HepG2 (cell line): ENCODE measurements at regions not wholly inside any gene's neighbourhood (a gene's known extent, or its start where the extent isn't known, plus 50 kb on each side); places are given as distances from the start of the nearest gene placed in this dataset.
A peak's percentile ranks its signal among the peaks of the same experiment; 100 is the strongest.

Source experiments
- EED ChIP-seq: sonication (generic); formaldehyde crosslinking; IDR thresholded peaks from 2 replicates; pipeline ENCODE4 v1.5.0; 2020; ENCODE audit warnings: mild to moderate bottlenecking, missing genetic modification reagents
- FOXJ3 ChIP-seq: sonication (generic); formaldehyde crosslinking; IDR thresholded peaks from 2 replicates; pipeline ENCODE4 v1.4.0; 2020; ENCODE audit warnings: missing genetic modification reagents, mild to moderate bottlenecking, borderline replicate concordance
- GATAD2A ChIP-seq: IDR thresholded peaks from 2 replicates; pipeline ENCODE4 v1.6.1; 2016
- IRX3 ChIP-seq: sonication (generic); formaldehyde crosslinking; IDR thresholded peaks from 2 replicates; pipeline ENCODE4 v1.8.1; 2023; ENCODE audit warnings: mild to moderate bottlenecking, low read depth, missing genetic modification reagents, borderline replicate concordance
- LCORL ChIP-seq, 2 experiments: fragments of 450-650 bp in 1 of 2; sonication (generic) in 1 of 2; formaldehyde crosslinking in 1 of 2; IDR thresholded peaks; 2 replicates each; pipeline versions ENCODE4 v1.5.0 to v1.6.1; 2017 to 2020; ENCODE audit warnings: antibody characterized with exemption in 1 of 2, missing genetic modification reagents in 1 of 2
- NFAT5 ChIP-seq: sonication (generic); formaldehyde crosslinking; IDR thresholded peaks from 2 replicates; pipeline ENCODE4 v1.4.0; 2020; ENCODE audit warnings: missing genetic modification reagents
- PHB2 ChIP-seq: fragments of 450-650 bp; IDR thresholded peaks from 2 replicates; pipeline ENCODE4 v1.6.1; 2018; ENCODE audit not compliant: partially characterized antibody
- SKIL ChIP-seq: sonication (generic); formaldehyde crosslinking; IDR thresholded peaks from 2 replicates; pipeline ENCODE4 v1.8.0; 2022; ENCODE audit warnings: missing genetic modification reagents, mild to moderate bottlenecking, moderate library complexity, borderline replicate concordance
- SOX13 ChIP-seq, 3 experiments: fragments of 450-650 bp in 1 of 3; sonication (generic) in 1 of 3; formaldehyde crosslinking in 1 of 3; IDR thresholded peaks in 2 of 3; conservative IDR thresholded peaks in 1 of 3; 2 replicates each; pipeline versions ENCODE4 v1.5.0 to v1.6.1; 2016 to 2020; ENCODE audit warnings: antibody characterized with exemption in 1 of 3, mild to moderate bottlenecking in 1 of 3, missing compliant biosample characterization in 1 of 3, missing genetic modification reagents in 1 of 3, moderate library complexity in 1 of 3
- TSC22D2 ChIP-seq: sonication (generic); formaldehyde crosslinking; IDR thresholded peaks from 2 replicates; pipeline ENCODE4 v1.5.1; 2020; ENCODE audit warnings: missing genetic modification reagents, mild to moderate bottlenecking, borderline replicate concordance
- ZBTB20 ChIP-seq: sonication (generic); formaldehyde crosslinking; IDR thresholded peaks from 2 replicates; pipeline ENCODE4 v1.8.1; 2023; ENCODE audit warnings: missing genetic modification reagents, low read depth, mild to moderate bottlenecking, borderline replicate concordance
- ZNF280B ChIP-seq: sonication (generic); formaldehyde crosslinking; IDR thresholded peaks from 2 replicates; pipeline ENCODE4 v1.5.0; 2020; ENCODE audit warnings: missing genetic modification reagents, mild to moderate bottlenecking, borderline replicate concordance
- ZNF350 ChIP-seq: sonication (generic); formaldehyde crosslinking; IDR thresholded peaks from 2 replicates; pipeline ENCODE4 v1.4.0; 2020; ENCODE audit warnings: mild to moderate bottlenecking, low read depth, missing genetic modification reagents, borderline replicate concordance
- ZNF563 ChIP-seq: sonication (generic); formaldehyde crosslinking; IDR thresholded peaks from 2 replicates; pipeline ENCODE4 v1.8.0; 2022; ENCODE audit warnings: mild to moderate bottlenecking, moderate library complexity, missing genetic modification reagents
- ZSCAN31 ChIP-seq: sonication (generic); formaldehyde crosslinking; IDR thresholded peaks from 2 replicates; pipeline ENCODE4 v1.5.0; 2020; ENCODE audit warnings: low read depth, mild to moderate bottlenecking, missing genetic modification reagents
- ZUFSP ChIP-seq: sonication (generic); formaldehyde crosslinking; IDR thresholded peaks from 2 replicates; pipeline ENCODE4 v1.9.0; 2021; ENCODE audit warnings: missing genetic modification reagents, mild to moderate bottlenecking, borderline replicate concordance

GRCh38 chr7:32427769-32428291 is 62.4 kb downstream of the LSM5 start (continued):
- peak; percentile 93 for TF ChIP-seq NFAT5
- TF ChIP-seq SOX13 (IDR thresholded peaks at IDR 0.05) = no peak
- TF ChIP-seq SOX13 (CRISPR knock-in tag; conservative IDR thresholded peaks at IDR 0.05 in 1 of 2, IDR thresholded peaks at IDR 0.05 in 1 of 2) = peak in 1 of 2 experiments; percentile 52; a peak in 1 of 4 replicates
- peak; percentile 94 for TF ChIP-seq TSC22D2 (CRISPR knock-in tag)
- TF ChIP-seq PHB2 = no peak
- TF ChIP-seq EED = 0 out of 2 replicates have a peak, but pooled peaks have one; percentile 51
- peak; percentile 36; the same call in 1 of the 2 replicates for TF ChIP-seq GATAD2A (CRISPR knock-in tag)
- no peak; the same call in 1 of the 2 replicates for TF ChIP-seq ZNF350
- TF ChIP-seq LCORL (IDR thresholded peaks at IDR 0.05) = no peak
- no peak for TF ChIP-seq LCORL (CRISPR knock-in tag; IDR thresholded peaks at IDR 0.05)
- peak; percentile 66; the same call in 1 of the 2 replicates for TF ChIP-seq ZBTB20
- peak; percentile 48; the same call in 1 of the 2 replicates for TF ChIP-seq SKIL
- TF ChIP-seq ZUFSP (CRISPR knock-in tag) = no peak
- TF ChIP-seq ZNF280B = peak; percentile 59
- TF ChIP-seq FOXJ3 (CRISPR knock-in tag) = no peak
- peak; percentile 81 for TF ChIP-seq ZNF563 (CRISPR knock-in tag)
- no peak for TF ChIP-seq IRX3 (CRISPR knock-in tag)
- peak; percentile 56; the same call in 1 of the 2 replicates for TF ChIP-seq ZSCAN31 (CRISPR knock-in tag)
